GM13977 (cell line): ENCODE measurements at regions not wholly inside any gene's neighbourhood (a gene's known extent, or its start where the extent isn't known, plus 50 kb on each side); places are given as distances from the start of the nearest gene placed in this dataset.

Experiments
- DNase-seq: peaks from one replicate; pipeline ENCODE4 v3.0.0; 2012; ENCODE audit warnings: low spot score
- CTCF ChIP-seq: IDR thresholded peaks from 2 replicates; pipeline ENCODE4 v1.5.1; 2012; ENCODE audit warnings: mild to moderate bottlenecking, control low read depth; ENCODE audit not compliant: insufficient read depth; ENCODE audit errors: extremely low read depth, missing control alignments
- in situ Hi-C: fragments of 300-500 bp; cut with MboI; formaldehyde crosslinking; loops from one replicate; pipeline ENCODE4 v1.12.0; 2022; ENCODE audit warnings: low sequenced_read_pairs, low pct_unique_long_range_greater_than_20kb, mixed read lengths, inconsistent platforms; ENCODE audit not compliant: unreplicated experiment

GRCh38 chr16:88318521-88318920 is 64.2 kb upstream of the ZNF469 start:
- no peak for DNase-seq
- in situ Hi-C loops = no loop called here
- TF ChIP-seq CTCF = no peak

- TF ChIP-seq CTCF = no peak
- no peak for DNase-seq
- in situ Hi-C loops = no loop called here
These were observed 63.4 kb upstream of the ZNF469 start for GRCh38 chr16:88319116-88319965.

GRCh38 chr16:88320947-88321634 is 61.7 kb upstream of the ZNF469 start:
- no peak for DNase-seq
- in situ Hi-C loops = no loop called here
- no peak for TF ChIP-seq CTCF

- no peak for DNase-seq
- in situ Hi-C loops = no loop called here
- no peak for TF ChIP-seq CTCF
These were observed 60.9 kb upstream of the ZNF469 start for GRCh38 chr16:88321635-88322499.

- in situ Hi-C loops = no loop called here
- DNase-seq = no peak
- no peak for TF ChIP-seq CTCF
These were observed 60.2 kb upstream of the ZNF469 start for GRCh38 chr16:88322500-88322970.

- TF ChIP-seq CTCF = no peak
- no peak for DNase-seq
- in situ Hi-C loops = no loop called here
These were observed 59.7 kb upstream of the ZNF469 start for GRCh38 chr16:88323041-88323440.
